LNCAP (cell line): ENCODE measurements at regions not wholly inside any gene's neighbourhood (a gene's known extent, or its start where the extent isn't known, plus 50 kb on each side); places are given as distances from the start of the nearest gene placed in this dataset.

Source experiments
- TF ChIP-seq, protein P1 (sequence below): fragments of 450-650 bp; IDR thresholded peaks from 2 replicates; pipeline ENCODE4 v1.5.1; 2017; ENCODE audit warnings: mild to moderate bottlenecking

DNA sequence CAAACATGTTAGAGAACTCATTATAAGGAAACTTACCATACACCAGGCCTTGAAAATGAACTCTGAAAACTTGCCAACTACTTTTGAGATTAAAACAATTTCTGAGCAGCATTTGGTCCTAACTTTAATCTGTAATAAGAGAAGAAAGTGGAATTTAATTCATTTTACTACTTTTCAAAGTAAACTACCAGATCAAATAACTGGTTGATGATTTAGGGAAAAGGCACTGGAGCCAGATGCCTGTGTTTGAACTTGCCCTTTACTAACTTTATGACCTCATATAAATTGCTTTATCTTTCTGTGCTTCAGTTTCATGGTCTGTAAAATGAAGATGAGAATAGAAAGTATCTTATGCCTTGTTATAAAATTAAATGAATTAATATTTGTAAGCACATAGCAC lies 159.9 kb upstream of the PCDH18 start:
- TF ChIP-seq, protein P1, sequence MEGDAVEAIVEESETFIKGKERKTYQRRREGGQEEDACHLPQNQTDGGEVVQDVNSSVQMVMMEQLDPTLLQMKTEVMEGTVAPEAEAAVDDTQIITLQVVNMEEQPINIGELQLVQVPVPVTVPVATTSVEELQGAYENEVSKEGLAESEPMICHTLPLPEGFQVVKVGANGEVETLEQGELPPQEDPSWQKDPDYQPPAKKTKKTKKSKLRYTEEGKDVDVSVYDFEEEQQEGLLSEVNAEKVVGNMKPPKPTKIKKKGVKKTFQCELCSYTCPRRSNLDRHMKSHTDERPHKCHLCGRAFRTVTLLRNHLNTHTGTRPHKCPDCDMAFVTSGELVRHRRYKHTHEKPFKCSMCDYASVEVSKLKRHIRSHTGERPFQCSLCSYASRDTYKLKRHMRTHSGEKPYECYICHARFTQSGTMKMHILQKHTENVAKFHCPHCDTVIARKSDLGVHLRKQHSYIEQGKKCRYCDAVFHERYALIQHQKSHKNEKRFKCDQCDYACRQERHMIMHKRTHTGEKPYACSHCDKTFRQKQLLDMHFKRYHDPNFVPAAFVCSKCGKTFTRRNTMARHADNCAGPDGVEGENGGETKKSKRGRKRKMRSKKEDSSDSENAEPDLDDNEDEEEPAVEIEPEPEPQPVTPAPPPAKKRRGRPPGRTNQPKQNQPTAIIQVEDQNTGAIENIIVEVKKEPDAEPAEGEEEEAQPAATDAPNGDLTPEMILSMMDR, result no peak

DNA sequence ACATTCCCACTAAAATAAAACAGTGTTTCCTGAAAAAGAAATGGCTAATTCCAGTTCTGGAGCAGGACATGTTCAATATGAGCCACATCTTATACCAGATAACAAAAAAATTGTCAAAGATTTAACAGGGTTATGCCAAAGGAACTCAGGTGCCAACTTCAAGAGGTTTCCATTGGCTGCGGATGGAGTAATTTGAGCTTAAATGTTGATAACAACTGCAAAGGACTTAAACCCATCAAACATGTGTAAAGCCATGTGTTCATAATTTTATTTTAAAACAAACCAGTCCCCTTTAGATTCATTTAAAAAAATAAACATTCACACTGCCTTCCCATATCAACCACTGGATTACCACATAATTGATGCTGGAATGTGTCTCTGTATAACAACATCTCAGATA lies 156.4 kb upstream of the PCDH18 start:
- TF ChIP-seq, protein P1, result no peak

GRCh38 chr4:137685357-137685756 lies 153.1 kb upstream of the PCDH18 start:
- TF ChIP-seq, protein P1, result no peak

- TF ChIP-seq, protein P1, result no peak
Measured at GRCh38 chr4:137681081-137681480, 148.8 kb upstream of the PCDH18 start.

DNA sequence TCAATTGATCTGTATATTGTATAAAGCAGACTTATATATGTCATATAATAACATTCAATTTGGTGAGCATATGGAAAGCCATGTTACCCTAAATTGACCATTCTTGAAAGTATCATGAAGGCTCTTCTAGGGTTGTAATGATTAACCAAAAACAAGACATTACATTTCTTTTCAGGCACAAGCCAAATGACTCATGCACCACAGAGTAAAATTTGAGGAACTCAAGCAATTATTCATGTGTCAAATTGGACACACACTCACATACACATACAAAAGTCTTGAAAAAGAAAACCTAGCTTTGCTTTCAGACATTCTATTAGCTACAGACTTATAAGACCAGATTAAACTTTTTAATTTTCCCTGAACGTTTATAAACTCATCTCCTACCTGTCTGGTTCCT lies 146.5 kb upstream of the PCDH18 start:
- TF ChIP-seq, protein P1, result no peak

DNA sequence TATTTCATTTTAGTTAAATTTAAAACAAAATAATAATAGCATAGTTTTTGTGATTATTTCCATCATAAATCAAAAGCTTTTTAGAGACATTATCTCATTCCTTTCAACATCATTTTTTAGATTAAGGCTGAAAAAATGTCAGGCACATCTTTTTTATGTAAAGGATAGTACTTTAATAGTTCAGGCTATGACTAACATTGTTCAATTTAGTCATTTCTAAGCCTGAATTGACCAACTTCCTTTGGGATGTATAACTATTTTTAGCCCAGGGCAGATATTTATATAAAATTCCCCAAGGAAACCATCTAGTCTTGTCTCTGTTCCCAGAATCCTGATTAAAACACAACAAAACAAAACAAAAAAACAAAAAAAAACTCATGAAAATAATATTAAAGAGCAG lies 145.6 kb upstream of the PCDH18 start:
- TF ChIP-seq, protein P1, result no peak

- TF ChIP-seq, protein P1, result no peak
Measured at GRCh38 chr4:137676357-137676998, 144.2 kb upstream of the PCDH18 start.

- TF ChIP-seq, protein P1, result no peak
Measured at GRCh38 chr4:137674066-137674465, 141.8 kb upstream of the PCDH18 start.
